H1 (cell line): ENCODE measurements at regions not wholly inside any gene's neighbourhood (a gene's known extent, or its start where the extent isn't known, plus 50 kb on each side); places are given as distances from the start of the nearest gene placed in this dataset.

Experiments used
- CTCF ChIA-PET: fragments of 300-600 bp; sonication (Branson Sonifier 250); formaldehyde crosslinking; loops from one replicate; lab custom pipeline; 2021; ENCODE audit not compliant: partially characterized antibody; lab: Charles Lee
- POLR2A ChIA-PET: fragments of 300-600 bp; sonication (Branson Sonifier 250); formaldehyde crosslinking; loops from one replicate; lab custom pipeline; 2021; ENCODE audit warnings: inconsistent platforms; ENCODE audit not compliant: partially characterized antibody; lab: Charles Lee
- DNase-seq, 2 experiments: peaks; one replicate each; pipeline versions ENCODE4 v3.0.0 to v3.0.0-alpha.2; 2010 to 2022; ENCODE audit warnings: low spot score in 2 of 2, low read depth in 1 of 2, mixed read lengths in 1 of 2
- FAIRE-seq: peaks from 2 replicates; lab custom pipeline; 2011; peaks lifted over from hg19 to GRCh38; lab: Jason Lieb, UNC
- H2AFZ ChIP-seq: 2 replicates; pipeline ENCODE4 v1.8.1; 2012; ENCODE audit warnings: low read length, inconsistent platforms
- H2AK5ac ChIP-seq: 2 replicates; pipeline ENCODE4 v1.6.1; 2013; ENCODE audit warnings: low read depth, low read length
- H2BK120ac ChIP-seq: replicated peaks from 2 replicates; pipeline ENCODE3; 2013; ENCODE audit warnings: low read depth, low read length, inconsistent platforms
- H2BK12ac ChIP-seq: 2 replicates; pipeline ENCODE4 v1.6.1; 2013; ENCODE audit warnings: low read depth, low read length
- H2BK15ac ChIP-seq: 2 replicates; pipeline ENCODE4 v1.6.1; 2013; ENCODE audit warnings: low read length
- H2BK20ac ChIP-seq: 2 replicates; pipeline ENCODE4 v1.6.1; 2013; ENCODE audit warnings: low read length
- H2BK5ac ChIP-seq: 2 replicates; pipeline ENCODE4 v1.6.1; 2013; ENCODE audit warnings: low read depth, low read length
- H3K14ac ChIP-seq: 2 replicates; pipeline ENCODE4 v1.6.1; 2013; ENCODE audit warnings: inconsistent platforms; ENCODE audit not compliant: insufficient read length
- H3K18ac ChIP-seq: 2 replicates; pipeline ENCODE4 v1.6.1; 2013; ENCODE audit warnings: low read length; ENCODE audit errors: extremely low read depth
- H3K23ac ChIP-seq: 2 replicates; pipeline ENCODE4 v1.6.1; 2013; ENCODE audit warnings: inconsistent platforms; ENCODE audit not compliant: insufficient read length
- H3K23me2 ChIP-seq: 2 replicates; pipeline ENCODE4 v1.6.1; 2013; ENCODE audit warnings: low read depth, low read length
- H3K27ac ChIP-seq: 2 replicates; pipeline ENCODE4 v1.6.1; 2011; ENCODE audit warnings: low read depth, low read length, inconsistent platforms
- H3K27me3 ChIP-seq, 4 experiments: replicated peaks in 1 of 4; 1 replicate in 1 of 4; 2 replicates in 3 of 4; pipeline versions ENCODE4 v1.6.1 to v1.8.1; 2011 to 2013; ENCODE audit warnings: low read length in 3 of 4, mild to moderate bottlenecking in 3 of 4, inconsistent platforms in 2 of 4, mixed read lengths in 2 of 4, moderate library complexity in 1 of 4; ENCODE audit not compliant: control insufficient read depth in 3 of 4, insufficient read depth in 3 of 4; ENCODE audit errors: extremely low read depth in 1 of 4
- H3K36me3 ChIP-seq, 4 experiments: 2 replicates each; pipeline versions ENCODE4 v1.6.1 to v1.8.1; 2011 to 2013; ENCODE audit warnings: mild to moderate bottlenecking in 4 of 4, low read length in 3 of 4, moderate library complexity in 2 of 4, control low read depth in 1 of 4, inconsistent platforms in 1 of 4; ENCODE audit not compliant: insufficient read depth in 4 of 4, control insufficient read depth in 2 of 4
- H3K4ac ChIP-seq: replicated peaks from 2 replicates; pipeline ENCODE3; 2013; ENCODE audit warnings: low read length, low read depth, mixed read lengths, inconsistent platforms; ENCODE audit not compliant: insufficient read length
- H3K4me1 ChIP-seq, 4 experiments: replicated peaks in 1 of 4; 1 replicate in 1 of 4; 2 replicates in 3 of 4; pipeline versions ENCODE4 v1.6.1 to v1.8.1; 2011 to 2013; ENCODE audit warnings: low read length in 3 of 4, inconsistent platforms in 2 of 4, mixed read lengths in 1 of 4; ENCODE audit not compliant: insufficient read depth in 4 of 4, control insufficient read depth in 3 of 4
- H3K4me2 ChIP-seq, 2 experiments: 2 replicates each; pipeline versions ENCODE4 v1.6.1 to v1.8.1; 2011 to 2013; ENCODE audit warnings: low read depth in 2 of 2, low read length in 2 of 2, control low read depth in 1 of 2, inconsistent platforms in 1 of 2, mild to moderate bottlenecking in 1 of 2; ENCODE audit not compliant: insufficient read depth in 1 of 2
- H3K4me3 ChIP-seq, 4 experiments: fragments of 200-600, 300-600 bp in 1 of 4; sonication (generic), shearing (Covaris generic), sonication (Bioruptor Twin) in 1 of 4; 2 replicates each; pipeline versions ENCODE4 v1.5.1 to v1.8.1; 2011 to 2016; ENCODE audit warnings: low read length in 4 of 4, low read depth in 3 of 4, control low read depth in 2 of 4, inconsistent platforms in 2 of 4, mild to moderate bottlenecking in 2 of 4, mixed read lengths in 1 of 4, moderate library complexity in 1 of 4; ENCODE audit not compliant: insufficient read depth in 2 of 4; ENCODE audit errors: extremely low read depth in 1 of 4
- H3K56ac ChIP-seq: replicated peaks from 2 replicates; pipeline ENCODE3; 2013; ENCODE audit warnings: low read depth, mild to moderate bottlenecking, mixed read lengths, low read length, inconsistent platforms; ENCODE audit not compliant: insufficient read length
- H3K79me1 ChIP-seq: 2 replicates; pipeline ENCODE4 v1.6.1; 2013; ENCODE audit warnings: low read depth, low read length, control low read depth
- H3K79me2 ChIP-seq, 2 experiments: 2 replicates each; pipeline versions ENCODE4 v1.6.1 to v1.8.1; 2012 to 2013; ENCODE audit warnings: low read length in 2 of 2, mild to moderate bottlenecking in 2 of 2, inconsistent platforms in 1 of 2; ENCODE audit not compliant: insufficient read depth in 2 of 2, control insufficient read depth in 1 of 2
- H3K9ac ChIP-seq, 4 experiments: replicated peaks in 1 of 4; 1 replicate in 1 of 4; 2 replicates in 3 of 4; pipeline versions ENCODE4 v1.6.1 to v1.8.1; 2011 to 2013; ENCODE audit warnings: low read depth in 3 of 4, low read length in 3 of 4, control low read depth in 2 of 4, mild to moderate bottlenecking in 2 of 4, moderate library complexity in 2 of 4, inconsistent platforms in 1 of 4; ENCODE audit errors: extremely low read depth in 1 of 4
- H3K9me3 ChIP-seq, 2 experiments: 2 replicates each; pipeline versions ENCODE4 v1.6.1 to v1.8.1; 2012 to 2013; ENCODE audit warnings: mild to moderate bottlenecking in 2 of 2, moderate library complexity in 2 of 2, control low read depth in 1 of 2, inconsistent platforms in 1 of 2, low read depth in 1 of 2, low read length in 1 of 2, mixed read lengths in 1 of 2; ENCODE audit not compliant: insufficient read depth in 2 of 2
- H4K20me1 ChIP-seq, 2 experiments: replicated peaks in 1 of 2; 2 replicates each; pipeline versions ENCODE3 to v1.8.1; 2011 to 2013; ENCODE audit warnings: inconsistent platforms in 2 of 2, low read length in 2 of 2, mild to moderate bottlenecking in 1 of 2; ENCODE audit not compliant: insufficient read depth in 2 of 2, control insufficient read depth in 1 of 2
- H4K5ac ChIP-seq: 2 replicates; pipeline ENCODE4 v1.6.1; 2013; ENCODE audit warnings: low read length, low read depth, mixed read lengths, inconsistent platforms; ENCODE audit not compliant: insufficient read length
- H4K8ac ChIP-seq: 2 replicates; pipeline ENCODE4 v1.8.0; 2013; ENCODE audit warnings: mild to moderate bottlenecking, moderate library complexity, low read length, inconsistent platforms; ENCODE audit not compliant: insufficient read depth; ENCODE audit errors: extremely low read depth
- H4K91ac ChIP-seq: replicated peaks from 2 replicates; pipeline ENCODE3; 2013; ENCODE audit warnings: low read length, mixed read lengths, inconsistent platforms; ENCODE audit not compliant: insufficient read length
- ASH2L ChIP-seq: fragments of 200-600, 300-600 bp; sonication (generic); IDR thresholded peaks from one replicate; pipeline ENCODE4 v1.7.1; 2017; ENCODE audit warnings: low read length
- BACH1 ChIP-seq: IDR thresholded peaks from 2 replicates; pipeline ENCODE4 v1.6.1; 2012; ENCODE audit warnings: low read length, improper control_type of control experiment
- CBX5 ChIP-seq: fragments of 300-800, 300-1000 bp; sonication (generic); IDR thresholded peaks from 2 replicates; pipeline ENCODE4 v1.7.1; 2016; ENCODE audit warnings: antibody characterized with exemption, low read length, low read depth
- CEBPB ChIP-seq: IDR thresholded peaks from 2 replicates; pipeline ENCODE4 v1.6.1; 2012; ENCODE audit warnings: low read depth, low read length
- CHD2 ChIP-seq: IDR thresholded peaks from 2 replicates; pipeline ENCODE4 v1.6.1; 2012; ENCODE audit warnings: low read length, improper control_type of control experiment
- EZH2 ChIP-seq: fragments of 200-600 bp; sonication (generic); IDR thresholded peaks from 2 replicates; pipeline ENCODE4 v1.7.1; 2012; ENCODE audit warnings: low read depth, mild to moderate bottlenecking, moderate library complexity, low read length, inconsistent platforms; ENCODE audit not compliant: severe bottlenecking
- GTF2F1 ChIP-seq: IDR thresholded peaks from 2 replicates; pipeline ENCODE4 v1.6.1; 2012; ENCODE audit warnings: low read depth, low read length, improper control_type of control experiment, borderline replicate concordance
- HDAC2 ChIP-seq, 2 experiments: fragments of 300-600 bp in 1 of 2; sonication (generic) in 1 of 2; IDR thresholded peaks; 2 replicates each; pipeline ENCODE4 v1.6.1; 2011 to 2012; ENCODE audit warnings: low read depth in 2 of 2, low read length in 2 of 2, mild to moderate bottlenecking in 2 of 2, moderate library complexity in 2 of 2, borderline replicate concordance in 1 of 2, inconsistent platforms in 1 of 2
- KDM5A ChIP-seq: fragments of 200-600 bp; IDR thresholded peaks from 2 replicates; pipeline ENCODE4 v1.7.1; 2012; ENCODE audit warnings: mild to moderate bottlenecking, low read length, inconsistent platforms, mixed read lengths
- MAFK ChIP-seq: IDR thresholded peaks from 2 replicates; pipeline ENCODE4 v1.6.1; 2012; ENCODE audit warnings: low read depth, mild to moderate bottlenecking, improper control_type of control experiment, low read length
- POLR2A ChIP-seq, 2 experiments: IDR thresholded peaks; 1 replicate in 1 of 2; 2 replicates in 1 of 2; pipeline ENCODE4 v1.6.1; 2011; ENCODE audit warnings: low read depth in 2 of 2, low read length in 2 of 2, mild to moderate bottlenecking in 2 of 2; ENCODE audit errors: control extremely low read depth in 1 of 2
- RNF2 ChIP-seq: fragments of 200-900, 300-1000 bp; sonication (generic); IDR thresholded peaks from 2 replicates; pipeline ENCODE4 v1.7.1; 2016; ENCODE audit warnings: borderline replicate concordance, low read depth, mild to moderate bottlenecking, antibody characterized with exemption, low read length; ENCODE audit not compliant: poor library complexity, severe bottlenecking; ENCODE audit errors: missing control alignments
- SIRT6 ChIP-seq: IDR thresholded peaks from one replicate; pipeline ENCODE4 v1.7.1; 2012; ENCODE audit warnings: low read length, inconsistent platforms
- USF2 ChIP-seq: IDR thresholded peaks from 2 replicates; pipeline ENCODE4 v1.6.1; 2011; ENCODE audit warnings: low read length, improper control_type of control experiment
- ZNF274 ChIP-seq: IDR thresholded peaks from 2 replicates; pipeline ENCODE4 v1.7.0; 2012; ENCODE audit warnings: low read length, borderline replicate concordance; ENCODE audit errors: extremely low read depth
- WGBS, 2 experiments: shearing (Covaris generic) in 1 of 2; methylation state at CpG; one replicate each; pipeline versions ENCODE4 v1.1.6 to v1.1.7; 2013 to 2015; ENCODE audit warnings: low lambda C conversion rate in 2 of 2, mixed read lengths in 2 of 2, inconsistent platforms in 1 of 2, low coverage in 1 of 2, missing lambda C conversion rate in 1 of 2; ENCODE audit not compliant: insufficient replicate concordance in 2 of 2, insufficient coverage in 1 of 2, insufficient read length in 1 of 2; ENCODE audit errors: extremely low coverage in 1 of 2, missing lambda C conversion rate in 1 of 2; 5-methylcytosine and 5-hydroxymethylcytosine counted together

- Histone ChIP-seq H2AFZ (no peak overlapping the region), H3K9ac (no peak overlapping the region), H3K14ac (no peak overlapping the region), H2BK12ac (no peak overlapping the region), H3K23ac (no peak overlapping the region), H3K27me3 (no peaks in the 10 kb centered on the region), H2BK15ac (no peak overlapping the region), H4K5ac (no peak overlapping the region), H3K4me3 (no peak overlapping the region), H3K23me2 (no peaks in the 10 kb centered on the region), H3K9me3 (no peaks in the 10 kb centered on the region; a peak in 1 of 4 replicates), H3K56ac (no peak overlapping the region), H3K79me1 (no peaks in the 10 kb centered on the region), H4K8ac (no peak overlapping the region), H2AK5ac (no peak overlapping the region), H3K4ac (no peak overlapping the region), H4K91ac (no peak overlapping the region), H3K4me1 (no peaks in the 10 kb centered on the region), H3K27ac (no peak overlapping the region), H3K79me2 (no peaks in the 10 kb centered on the region), H4K20me1 (no peaks in the 10 kb centered on the region), H3K36me3 (no peaks in the 10 kb centered on the region), H2BK120ac (no peak overlapping the region), H3K4me2 (no peak overlapping the region), H2BK20ac (no peak overlapping the region), H2BK5ac (no peak overlapping the region), H3K18ac (no peak overlapping the region)
- DNase-seq (no peak), FAIRE-seq (no peak)
- POLR2A ChIA-PET = no interaction called here
- 89% methylated on average over 2 of the region's 2 CpGs; no CpG with 5 or more reads in 1 of the 2 experiments for WGBS, 2 experiments
- CTCF ChIA-PET = interaction anchor here (1.4 kb wide), 1 partner anchor 14 kb away, joined by 4 read pairs; no protein-coding TSS in a partner anchor
- TF ChIP-seq POLR2A (IDR thresholded peaks at IDR 0.05; ENCODE audit: control extremely low read depth in 1 of 2, low read depth in 2 of 2, low read length in 2 of 2) (no peak), EZH2 (no peak), CBX5 (no peak), RNF2 (no peak), SIRT6 (no peak), ZNF274 (no peak), ASH2L (no peak), MAFK (no peak), KDM5A (no peak), HDAC2 (IDR thresholded peaks at IDR 0.05; ENCODE audit: borderline replicate concordance in 1 of 2, low read depth in 2 of 2, low read length in 2 of 2) (no peak), CHD2 (no peak), GTF2F1 (no peak), BACH1 (no peak), CEBPB (no peak), USF2 (no peak)
Observed at GRCh38 chr5:126094991-126095390, 328.2 kb upstream of the GRAMD2B start.
